GM12891 (cell line): ENCODE measurements at regions not wholly inside any gene's neighbourhood (a gene's known extent, or its start where the extent isn't known, plus 50 kb on each side); places are given as distances from the start of the nearest gene placed in this dataset.
"Not testable (repeated sequence)": the region's sequence is repeated elsewhere in the genome, so short reads cannot be mapped to it uniquely, and the experiment has no call there.

ENCODE experiments used
- DNase-seq: peaks from one replicate; pipeline ENCODE4 v3.0.0; 2011; ENCODE audit warnings: low spot score; ENCODE audit not compliant: insufficient read length
- FAIRE-seq: peaks from 2 replicates; lab custom pipeline; 2011; peaks lifted over from hg19 to GRCh38; lab: Jason Lieb, UNC
- PAX5 ChIP-seq: IDR thresholded peaks from 2 replicates; pipeline ENCODE4 v1.6.1; 2011; ENCODE audit warnings: low read length, moderate library complexity, mild to moderate bottlenecking; ENCODE audit not compliant: insufficient read depth, severe bottlenecking
- POLR2A ChIP-seq: IDR thresholded peaks from 2 replicates; pipeline ENCODE4 v1.6.1; 2011; ENCODE audit warnings: low read depth, low read length, control low read depth
- POLR2AphosphoS5 ChIP-seq: IDR thresholded peaks from 2 replicates; pipeline ENCODE4 v1.6.1; 2011; ENCODE audit warnings: low read depth, low read length, control low read depth
- POU2F2 ChIP-seq: IDR thresholded peaks from 2 replicates; pipeline ENCODE4 v1.6.1; 2011; ENCODE audit warnings: low read depth, mild to moderate bottlenecking, control low read depth, low read length, moderate library complexity
- SPI1 ChIP-seq: IDR thresholded peaks from 2 replicates; pipeline ENCODE4 v1.6.1; 2011; ENCODE audit warnings: low read depth, low read length, control low read depth
- TAF1 ChIP-seq: IDR thresholded peaks from 2 replicates; pipeline ENCODE4 v1.6.1; 2011; ENCODE audit warnings: low read depth, low read length, control low read depth

- peak; percentile 51 for FAIRE-seq
- no peak for TF ChIP-seq POLR2A
- TF ChIP-seq TAF1 = no peak
- no peak for TF ChIP-seq SPI1
- TF ChIP-seq PAX5 = no peak
- TF ChIP-seq POLR2AphosphoS5 = no peak
- no peak for TF ChIP-seq POU2F2
- DNase-seq = no peak
These were observed 162.6 kb upstream of the SGCG start for GRCh38 chr13:23018143-23018542.

- FAIRE-seq (peak; percentile 43), DNase-seq (peak; percentile 5)
These were observed 160.4 kb upstream of the SGCG start for GRCh38 chr13:23020246-23020843.

GRCh38 chr13:23021906-23022305 is 158.9 kb upstream of the SGCG start:
- DNase-seq (no peak), FAIRE-seq (no peak)
- TF ChIP-seq POLR2A = no peak
- TF ChIP-seq POLR2AphosphoS5 = no peak
- no peak for TF ChIP-seq PAX5
- no peak for TF ChIP-seq TAF1
- TF ChIP-seq POU2F2 = no peak
- TF ChIP-seq SPI1 = no peak

More at GRCh38 chr13:23020246-23020843, 160.4 kb upstream of the SGCG start:
- TF ChIP-seq POLR2A (no peak), SPI1 (peak; percentile 45)

DNA sequence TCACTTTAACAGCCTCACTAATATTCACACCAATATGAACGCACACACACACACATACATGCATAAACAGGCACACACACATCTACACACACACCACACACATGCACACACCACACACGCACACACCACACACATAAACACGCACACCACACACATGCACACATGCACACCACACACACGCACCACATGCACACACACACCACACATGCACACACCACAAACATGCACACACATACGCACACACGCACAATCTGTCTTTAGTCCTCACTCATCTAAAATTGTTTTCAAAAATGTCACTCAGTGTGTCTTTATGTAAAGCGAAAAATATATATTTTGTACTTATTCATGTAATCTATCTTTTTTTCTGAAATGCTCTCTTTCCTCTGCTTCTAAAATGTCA is 158.1 kb upstream of the SGCG start:
- DNase-seq (no peak), FAIRE-seq (peak; percentile 76)
- TF ChIP-seq POLR2A (no peak), PAX5 (no peak), POLR2AphosphoS5 (no peak), POU2F2 (no peak), TAF1 (no peak), SPI1 (no peak)

DNA sequence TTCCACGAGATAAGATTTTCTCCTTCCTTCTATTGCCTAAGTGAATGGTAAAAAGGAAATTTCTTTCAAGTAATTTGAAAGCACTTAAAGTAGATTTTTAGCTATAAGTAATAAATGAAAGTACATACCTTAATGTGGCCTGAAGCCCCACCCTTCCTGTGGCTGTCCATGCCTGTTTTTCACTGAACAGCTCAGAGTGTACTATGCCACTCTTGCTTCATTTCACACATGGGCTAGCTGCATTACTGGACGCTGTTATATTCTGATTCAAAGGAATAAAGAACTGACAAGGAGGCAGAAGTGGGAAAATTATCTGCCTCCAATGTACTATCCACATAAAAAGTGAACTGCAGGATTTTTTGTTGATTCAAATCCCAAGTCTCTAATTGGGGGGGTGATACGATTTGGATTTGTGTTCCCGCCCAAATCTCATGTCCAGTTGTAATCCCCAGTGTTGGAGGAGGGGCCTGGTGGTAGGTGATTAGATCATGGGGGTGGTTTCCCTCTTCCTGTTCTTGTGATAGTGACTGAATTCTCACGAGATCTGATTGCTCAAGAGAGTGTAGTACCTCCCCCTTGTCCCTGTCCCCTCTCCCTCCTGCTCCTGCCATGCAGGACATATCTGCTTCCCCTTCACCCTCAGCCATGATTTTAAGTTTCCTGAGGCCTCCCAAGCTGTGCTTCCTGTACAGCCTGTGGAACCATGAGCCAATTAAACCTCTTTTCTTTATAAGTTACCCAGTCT is 154.7 kb upstream of the SGCG start:
- FAIRE-seq = no peak
- TF ChIP-seq POU2F2 = no peak
- DNase-seq = no peak

DNA sequence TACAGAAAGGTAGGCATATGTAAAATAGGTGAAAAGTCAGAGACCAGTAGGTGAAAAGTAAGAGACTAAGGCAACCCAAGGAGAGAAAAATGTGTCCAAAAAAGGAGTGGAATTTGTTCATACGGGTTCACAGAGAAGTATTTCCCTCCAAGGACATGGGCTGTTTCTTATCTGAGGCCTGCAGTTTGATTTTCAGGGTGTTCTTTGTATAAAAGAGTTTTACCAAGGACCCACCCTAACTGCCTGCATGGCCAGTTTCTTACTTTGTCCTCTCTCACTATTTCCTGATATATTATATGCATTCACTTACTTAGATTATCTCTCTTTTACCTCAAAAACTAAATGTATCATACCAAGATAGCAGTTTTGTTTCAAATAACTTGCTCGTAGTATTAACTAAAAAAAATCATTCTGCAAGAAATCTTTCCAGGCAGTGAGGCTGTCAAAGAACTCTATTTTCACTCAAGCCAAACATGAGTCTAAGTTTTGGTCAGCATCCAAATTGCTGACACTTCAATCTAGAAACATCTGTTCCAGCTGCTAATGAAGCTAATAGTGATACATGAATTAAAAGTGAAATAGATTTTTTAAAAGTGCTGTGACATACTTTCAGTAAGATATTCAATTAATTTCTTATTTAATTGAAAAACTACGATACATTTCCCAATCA is 141.4 kb upstream of the SGCG start:
- FAIRE-seq = no peak
- DNase-seq = no peak
- TF ChIP-seq SPI1 (no peak), TAF1 (no peak), POLR2AphosphoS5 (no peak), POLR2A (no peak), PAX5 (no peak), POU2F2 (no peak)

GRCh38 chr13:23042181-23042580 is 138.6 kb upstream of the SGCG start:
- FAIRE-seq (no peak), DNase-seq (no peak)
- TF ChIP-seq POU2F2 = no peak
- no peak for TF ChIP-seq PAX5

- DNase-seq (no peak), FAIRE-seq (no peak)
- TF ChIP-seq POLR2AphosphoS5 (no peak), PAX5 (no peak), SPI1 (no peak), POU2F2 (no peak), TAF1 (no peak), POLR2A (no peak)
These were observed 135.9 kb upstream of the SGCG start for GRCh38 chr13:23044906-23045305.

GRCh38 chr13:23050126-23050525 is 130.7 kb upstream of the SGCG start:
- DNase-seq = no peak
- TF ChIP-seq POLR2AphosphoS5 = no peak
- TF ChIP-seq POLR2A = no peak
- TF ChIP-seq SPI1 = no peak

DNA sequence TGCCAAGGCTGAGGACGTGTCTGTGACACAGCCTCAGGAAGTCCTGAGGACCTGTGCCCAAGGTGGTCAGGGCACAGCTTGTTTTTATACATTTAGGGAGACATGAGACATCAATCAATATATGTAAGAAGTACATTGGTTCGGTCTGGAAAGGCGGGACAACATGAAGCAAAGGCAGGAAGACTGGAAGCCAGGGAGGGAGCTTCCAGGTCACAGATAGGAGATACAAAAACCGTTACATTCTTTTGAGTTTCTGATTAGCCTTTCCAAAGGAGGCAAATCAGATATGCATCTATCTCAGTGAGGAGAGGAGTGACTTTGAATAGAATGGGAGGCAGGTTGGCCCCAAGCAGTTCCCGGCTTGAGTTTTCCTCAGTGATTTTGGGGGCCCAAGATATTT is 127.1 kb upstream of the SGCG start:
- not testable (repeated sequence) for FAIRE-seq, DNase-seq

More at GRCh38 chr13:23050126-23050525, 130.7 kb upstream of the SGCG start:
- no peak for FAIRE-seq
